Thyroid gland (tissue), 4 donors: ENCODE measurements at regions not wholly inside any gene's neighbourhood (a gene's known extent, or its start where the extent isn't known, plus 50 kb on each side); places are given as distances from the start of the nearest gene placed in this dataset.

Experiments used
- DNase-seq, 2 donors: peaks; one replicate each; pipeline ENCODE4 v3.0.0-alpha.2; 2019
- H3K27ac ChIP-seq, 3 donors: fragments of 200-600 bp; sonication (generic); 1 replicate in 2 of 3; 2 replicates in 1 of 3; pipeline ENCODE4 v1.5.1; 2016 to 2019; ENCODE audit warnings: mild to moderate bottlenecking in 1 of 3, moderate library complexity in 1 of 3
- H3K27me3 ChIP-seq: fragments of 200-600 bp; sonication (generic); one replicate; pipeline ENCODE4 v1.5.1; 2019
- H3K36me3 ChIP-seq, 2 donors: fragments of 200-600 bp; sonication (generic); one replicate each; pipeline ENCODE4 v1.5.1; 2016 to 2019
- H3K4me1 ChIP-seq, 2 donors: fragments of 200-600 bp; sonication (generic); one replicate each; pipeline ENCODE4 v1.5.1; 2017 to 2019
- H3K4me3 ChIP-seq, 3 donors: fragments of 200-600 bp; sonication (generic); replicated peaks in 1 of 3; 1 replicate in 2 of 3; 2 replicates in 1 of 3; pipeline ENCODE4 v1.5.1; 2016; ENCODE audit warnings: mild to moderate bottlenecking in 1 of 3
- H3K9me3 ChIP-seq: fragments of 200-600 bp; sonication (generic); one replicate; pipeline ENCODE4 v1.5.1; 2017
- POLR2A ChIP-seq, 2 donors: fragments of 450-650 bp; IDR thresholded peaks; one replicate each; pipeline ENCODE4 v1.6.1; 2017; ENCODE audit warnings: antibody characterized with exemption in 2 of 2, mild to moderate bottlenecking in 2 of 2, moderate library complexity in 1 of 2
- WGBS, 2 donors: methylation state at CpG; one replicate each; pipeline ENCODE4 v1.1.5; 2017; 5-methylcytosine and 5-hydroxymethylcytosine counted together
- intact Hi-C: fragments of 100-400 bp; cut with DNase I; formaldehyde crosslinking; loops from one replicate; pipeline ENCODE4 v1.15.1; 2023
- TF ChIP-seq, protein P1 (sequence below), 6 experiments: fragments of 200-600 bp in 3 of 6; fragments of 450-650 bp in 3 of 6; sonication (generic) in 3 of 6; IDR thresholded peaks; one replicate each; pipeline ENCODE4 v1.5.1; 2016 to 2019; ENCODE audit warnings: antibody characterized with exemption in 6 of 6, mild to moderate bottlenecking in 2 of 6, inconsistent platforms in 1 of 6, moderate library complexity in 1 of 6

DNA sequence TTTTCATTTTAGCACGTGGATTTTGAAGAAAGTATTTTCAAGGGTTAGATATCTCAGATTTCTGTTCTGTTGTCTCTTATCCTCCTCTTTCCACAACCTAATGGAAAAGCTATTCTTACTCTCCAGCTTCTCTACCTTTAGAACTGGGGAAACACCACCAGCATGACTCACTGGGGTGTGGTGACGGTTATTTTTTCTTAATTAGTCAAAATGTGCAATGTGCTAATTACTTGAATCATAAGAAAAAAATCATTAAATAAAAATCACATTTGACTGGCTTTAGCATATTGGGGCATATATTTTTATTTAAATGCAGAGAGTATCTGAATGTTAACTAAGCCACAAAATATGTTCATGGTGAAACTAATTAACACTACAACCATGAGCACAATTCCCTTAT, 570.7 kb upstream of the AGTR1 start:
- intact Hi-C loops = no loop called here
- Histone ChIP-seq H3K4me3 (no peak overlapping the region), H3K27ac (no peak overlapping the region), H3K27me3 (no peaks in the 10 kb centered on the region), H3K9me3 (no peaks in the 10 kb centered on the region), H3K4me1 (no peaks in the 10 kb centered on the region), H3K36me3 (no peaks in the 10 kb centered on the region)
- no peak for TF ChIP-seq POLR2A (IDR thresholded peaks at IDR 0.05)
- TF ChIP-seq, protein P1, sequence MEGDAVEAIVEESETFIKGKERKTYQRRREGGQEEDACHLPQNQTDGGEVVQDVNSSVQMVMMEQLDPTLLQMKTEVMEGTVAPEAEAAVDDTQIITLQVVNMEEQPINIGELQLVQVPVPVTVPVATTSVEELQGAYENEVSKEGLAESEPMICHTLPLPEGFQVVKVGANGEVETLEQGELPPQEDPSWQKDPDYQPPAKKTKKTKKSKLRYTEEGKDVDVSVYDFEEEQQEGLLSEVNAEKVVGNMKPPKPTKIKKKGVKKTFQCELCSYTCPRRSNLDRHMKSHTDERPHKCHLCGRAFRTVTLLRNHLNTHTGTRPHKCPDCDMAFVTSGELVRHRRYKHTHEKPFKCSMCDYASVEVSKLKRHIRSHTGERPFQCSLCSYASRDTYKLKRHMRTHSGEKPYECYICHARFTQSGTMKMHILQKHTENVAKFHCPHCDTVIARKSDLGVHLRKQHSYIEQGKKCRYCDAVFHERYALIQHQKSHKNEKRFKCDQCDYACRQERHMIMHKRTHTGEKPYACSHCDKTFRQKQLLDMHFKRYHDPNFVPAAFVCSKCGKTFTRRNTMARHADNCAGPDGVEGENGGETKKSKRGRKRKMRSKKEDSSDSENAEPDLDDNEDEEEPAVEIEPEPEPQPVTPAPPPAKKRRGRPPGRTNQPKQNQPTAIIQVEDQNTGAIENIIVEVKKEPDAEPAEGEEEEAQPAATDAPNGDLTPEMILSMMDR (IDR thresholded peaks at IDR 0.05) = no peak
- 66 to 78% methylated on average over 2 of the region's 2 CpGs for WGBS, 2 donors
- no peak for DNase-seq

DNA sequence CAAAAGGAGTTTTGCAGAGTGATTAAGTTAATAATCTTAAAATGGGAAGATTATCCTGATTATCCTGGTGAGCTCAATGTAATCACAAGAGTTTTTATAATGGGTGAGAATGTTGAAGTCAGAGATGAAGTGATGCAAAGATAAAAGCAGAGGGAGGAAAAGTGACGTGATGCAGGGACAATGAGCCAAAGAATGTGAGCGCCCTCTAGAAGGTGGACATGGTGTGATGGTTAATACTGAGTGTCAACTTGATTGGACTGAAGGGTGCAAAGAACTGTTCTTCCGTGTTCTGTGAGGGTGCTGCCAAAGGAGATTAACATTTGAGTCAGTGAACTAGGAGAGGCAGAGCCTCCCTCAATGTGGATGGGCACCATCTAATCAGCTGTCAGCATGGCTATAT, 569.6 kb upstream of the AGTR1 start:
- H3K27ac ChIP-seq = no peak overlapping the region
- WGBS, 2 donors = 55 to 59% methylated on average over 3 of the region's 3 CpGs
- DNase-seq = no peak
- H3K4me1 ChIP-seq = no peaks in the 10 kb centered on the region
- no peaks in the 10 kb centered on the region for H3K27me3 ChIP-seq
- no peaks in the 10 kb centered on the region for H3K36me3 ChIP-seq
- intact Hi-C loops = no loop called here
- TF ChIP-seq, protein P1 (IDR thresholded peaks at IDR 0.05) = no peak
- TF ChIP-seq POLR2A (IDR thresholded peaks at IDR 0.05) = no peak
- H3K9me3 ChIP-seq = no peaks in the 10 kb centered on the region
- no peak overlapping the region for H3K4me3 ChIP-seq

DNA sequence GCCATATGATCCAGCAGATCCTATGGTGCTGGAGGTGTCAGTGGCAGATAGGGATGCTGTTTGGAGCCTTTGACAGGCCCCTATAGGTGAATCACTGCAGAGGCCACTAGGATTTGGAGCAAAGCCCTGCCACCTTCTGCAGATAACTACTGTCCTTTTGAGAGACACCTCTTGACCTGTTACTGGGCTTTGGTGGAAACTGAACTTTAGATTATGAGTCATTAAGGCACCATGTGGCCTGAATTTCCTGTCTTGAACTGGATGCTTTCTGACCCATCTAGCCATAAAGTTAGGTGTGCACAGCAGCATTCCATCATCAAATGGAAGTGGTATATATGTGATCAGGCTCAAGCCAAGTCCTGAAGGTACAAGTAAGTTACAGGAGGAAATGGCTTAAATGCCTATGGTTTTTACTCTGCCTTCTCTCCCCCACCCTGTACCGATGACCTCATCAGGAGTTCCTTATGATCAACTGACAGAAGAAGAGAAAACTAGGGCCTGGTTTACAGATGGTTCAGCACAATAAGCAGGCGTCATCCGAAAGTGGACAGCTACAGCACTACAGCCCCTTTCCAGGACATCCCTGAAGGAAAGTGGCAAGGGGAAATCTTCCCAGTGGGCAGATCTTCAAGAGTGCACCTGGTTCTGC, 565.6 kb upstream of the AGTR1 start:
- no peaks in the 10 kb centered on the region for H3K36me3 ChIP-seq
- H3K4me3 ChIP-seq = no peak overlapping the region
- TF ChIP-seq POLR2A (IDR thresholded peaks at IDR 0.05) = no peak
- TF ChIP-seq, protein P1 (IDR thresholded peaks at IDR 0.05) = no peak
- no peaks in the 10 kb centered on the region for H3K9me3 ChIP-seq
- 90 to 94% methylated on average over 3 of the region's 3 CpGs for WGBS, 2 donors
- no peak overlapping the region for H3K27ac ChIP-seq
- H3K4me1 ChIP-seq = no peaks in the 10 kb centered on the region
- no peak for DNase-seq
- no peaks in the 10 kb centered on the region for H3K27me3 ChIP-seq
- intact Hi-C loops = no loop called here

DNA sequence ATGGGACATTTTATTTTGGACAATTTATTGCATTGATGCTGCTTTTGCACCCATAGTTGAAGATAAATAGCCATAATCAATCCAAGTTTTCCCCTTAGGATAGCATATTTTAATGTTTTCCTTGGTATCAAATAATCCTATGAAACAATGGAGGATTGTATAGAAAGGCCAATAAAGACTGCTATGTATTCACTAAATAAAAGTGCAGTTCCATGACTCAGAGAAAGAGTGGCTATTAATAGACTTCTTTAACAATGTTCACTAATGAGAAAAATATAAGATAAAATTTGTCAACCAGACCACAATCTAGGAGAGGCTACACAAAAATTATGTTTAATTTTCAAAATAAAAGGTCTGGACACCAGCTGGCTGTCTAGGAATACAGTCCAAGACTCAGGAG, 560.9 kb upstream of the AGTR1 start:
- intact Hi-C loops = no loop called here
- no peak overlapping the region for H3K27ac ChIP-seq
- no peaks in the 10 kb centered on the region for H3K36me3 ChIP-seq
- no peak for DNase-seq
- H3K4me1 ChIP-seq = no peaks in the 10 kb centered on the region
- no peaks in the 10 kb centered on the region for H3K9me3 ChIP-seq
- no peaks in the 10 kb centered on the region for H3K27me3 ChIP-seq
- TF ChIP-seq, protein P1 (IDR thresholded peaks at IDR 0.05) = no peak
- TF ChIP-seq POLR2A (IDR thresholded peaks at IDR 0.05) = no peak
- no peak overlapping the region for H3K4me3 ChIP-seq

DNA sequence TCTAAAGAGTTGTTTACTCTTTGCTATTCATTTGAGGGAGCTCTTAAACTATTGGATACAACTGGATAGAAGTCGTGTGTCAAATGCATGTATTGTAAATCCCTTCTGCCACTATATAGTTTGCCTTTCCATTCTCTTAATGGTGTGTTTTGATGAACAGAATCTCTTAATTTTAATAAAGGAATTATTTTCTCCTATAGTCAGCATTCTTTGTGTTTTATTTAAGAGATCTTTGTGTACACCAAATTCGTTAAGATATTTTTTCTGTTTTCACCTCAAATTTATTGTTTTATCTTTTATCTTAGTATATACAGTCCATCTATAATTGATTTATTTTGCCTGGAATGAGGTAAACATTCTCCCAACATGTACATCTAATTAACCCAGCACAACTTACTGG, 551.5 kb upstream of the AGTR1 start:
- 74 to 78% methylated on average over 2 of the region's 2 CpGs for WGBS, 2 donors
- peaks cover 9 to 15% of the 10 kb centered on the region in 2 donors for H3K4me1 ChIP-seq
- peak overlapping the region in 1 of 3 donors; percentile 37 for H3K27ac ChIP-seq
- TF ChIP-seq POLR2A (IDR thresholded peaks at IDR 0.05) = no peak
- TF ChIP-seq, protein P1 (IDR thresholded peaks at IDR 0.05) = no peak
- H3K27me3 ChIP-seq = no peaks in the 10 kb centered on the region
- H3K36me3 ChIP-seq = no peaks in the 10 kb centered on the region
- no peak for DNase-seq
- H3K4me3 ChIP-seq = no peak overlapping the region
- intact Hi-C loops = no loop called here
- H3K9me3 ChIP-seq = no peaks in the 10 kb centered on the region
